ENCODE measurements at regions not wholly inside any gene's neighbourhood (a gene's known extent, or its start where the extent isn't known, plus 50 kb on each side); places are given as distances from the start of the nearest gene placed in this dataset.
"Not testable (repeated sequence)": the region's sequence is repeated elsewhere in the genome, so short reads cannot be mapped to it uniquely, and the experiment has no call there.

- Histone ChIP-seq H3K36me3 (replicated peaks) (no peaks in the 10 kb centered on the region), H3K4me3 (no peak overlapping the region), H3K27me3 (ENCODE audit: low read depth) (no peaks in the 10 kb centered on the region), H3K9me3 (no peaks in the 10 kb centered on the region), H3K4me1 (no peaks in the 10 kb centered on the region)
- no peak for DNase-seq (ENCODE audit: low spot score in 2 of 2)
- in situ Hi-C loops (cut with MboI; ENCODE audit: low sequenced_read_pairs): no loop called here
These were observed 769.7 kb downstream of the TAF11L14 start for GRCh38 chr5:18403941-18404438.

- Histone ChIP-seq H3K4me1 (no peaks in the 10 kb centered on the region), H3K36me3 (replicated peaks) (no peaks in the 10 kb centered on the region), H3K9me3 (no peaks in the 10 kb centered on the region), H3K27me3 (ENCODE audit: low read depth) (no peaks in the 10 kb centered on the region), H3K4me3 (no peak overlapping the region)
- DNase-seq (ENCODE audit: low spot score in 2 of 2): no peak
- in situ Hi-C loops (cut with MboI; ENCODE audit: low sequenced_read_pairs): no loop called here
These were observed 786.5 kb downstream of the TAF11L14 start for GRCh38 chr5:18420711-18421110.

- no peak for DNase-seq (ENCODE audit: low spot score in 2 of 2)
These were observed 799.1 kb downstream of the TAF11L14 start for GRCh38 chr5:18433336-18433735.

GRCh38 chr5:18438126-18438525 is 803.9 kb downstream of the TAF11L14 start:
- Histone ChIP-seq H3K4me1 (no peaks in the 10 kb centered on the region), H3K4me3 (no peak overlapping the region), H3K36me3 (replicated peaks) (no peaks in the 10 kb centered on the region), H3K9me3 (no peaks in the 10 kb centered on the region), H3K27me3 (ENCODE audit: low read depth) (no peaks in the 10 kb centered on the region; the same call in 1 of the 2 replicates)
- DNase-seq (ENCODE audit: low spot score in 2 of 2): no peak
- in situ Hi-C loops (cut with MboI; ENCODE audit: low sequenced_read_pairs): no loop called here

More at GRCh38 chr5:18433336-18433735, 799.1 kb downstream of the TAF11L14 start:
- Histone ChIP-seq H3K4me1 (no peaks in the 10 kb centered on the region), H3K36me3 (replicated peaks) (no peaks in the 10 kb centered on the region), H3K9me3 (no peaks in the 10 kb centered on the region), H3K27me3 (ENCODE audit: low read depth) (no peaks in the 10 kb centered on the region; the same call in 1 of the 2 replicates), H3K4me3 (no peak overlapping the region)
- in situ Hi-C loops (cut with MboI; ENCODE audit: low sequenced_read_pairs): no loop called here

GRCh38 chr5:18455521-18455920 is 821.3 kb downstream of the TAF11L14 start:
- no peaks in the 10 kb centered on the region for H3K9me3 ChIP-seq
- H3K36me3 ChIP-seq (replicated peaks): no peaks in the 10 kb centered on the region
- no peaks in the 10 kb centered on the region for H3K4me1 ChIP-seq
- in situ Hi-C loops (cut with MboI; ENCODE audit: low sequenced_read_pairs): no loop called here
- H3K4me3 ChIP-seq: no peak overlapping the region
- DNase-seq (ENCODE audit: low spot score in 2 of 2): no peak
- H3K27me3 ChIP-seq (ENCODE audit: low read depth): no peaks in the 10 kb centered on the region

- H3K36me3 ChIP-seq (replicated peaks): no peaks in the 10 kb centered on the region
- in situ Hi-C loops (cut with MboI; ENCODE audit: low sequenced_read_pairs): no loop called here
- H3K9me3 ChIP-seq: no peaks in the 10 kb centered on the region
- no peak for DNase-seq (ENCODE audit: low spot score in 2 of 2)
- H3K4me1 ChIP-seq: no peaks in the 10 kb centered on the region
- H3K27me3 ChIP-seq (ENCODE audit: low read depth): no peaks in the 10 kb centered on the region
- H3K4me3 ChIP-seq: no peak overlapping the region
These were observed 823.0 kb downstream of the TAF11L14 start for GRCh38 chr5:18457255-18457654.

- no peak overlapping the region for H3K4me3 ChIP-seq
- no peak for DNase-seq (ENCODE audit: low spot score in 2 of 2)
- no peaks in the 10 kb centered on the region for H3K9me3 ChIP-seq
- in situ Hi-C loops (cut with MboI; ENCODE audit: low sequenced_read_pairs): no loop called here
- no peaks in the 10 kb centered on the region for H3K4me1 ChIP-seq
- no peaks in the 10 kb centered on the region for H3K36me3 ChIP-seq (replicated peaks)
- no peaks in the 10 kb centered on the region for H3K27me3 ChIP-seq (ENCODE audit: low read depth)
These were observed 827.5 kb downstream of the TAF11L14 start for GRCh38 chr5:18461766-18462165.

- no peaks in the 10 kb centered on the region for H3K4me1 ChIP-seq
- H3K36me3 ChIP-seq (replicated peaks): no peaks in the 10 kb centered on the region
- no peaks in the 10 kb centered on the region for H3K9me3 ChIP-seq
- H3K27me3 ChIP-seq (ENCODE audit: low read depth): no peaks in the 10 kb centered on the region
- DNase-seq (ENCODE audit: low spot score in 2 of 2): peak; percentile 74 to 88
- in situ Hi-C loops (cut with MboI; ENCODE audit: low sequenced_read_pairs): loop anchor here (5.0 kb wide), 1 partner anchor 236 kb away; no protein-coding TSS in a partner anchor
- no peak overlapping the region for H3K4me3 ChIP-seq
These were observed 831.8 kb downstream of the TAF11L14 start for GRCh38 chr5:18465833-18466681.

GRCh38 chr5:18466731-18467130 is 832.5 kb downstream of the TAF11L14 start:
- Histone ChIP-seq H3K36me3 (replicated peaks) (no peaks in the 10 kb centered on the region), H3K27me3 (ENCODE audit: low read depth) (no peaks in the 10 kb centered on the region), H3K9me3 (no peaks in the 10 kb centered on the region), H3K4me3 (no peak overlapping the region), H3K4me1 (no peaks in the 10 kb centered on the region)
- no peak for DNase-seq (ENCODE audit: low spot score in 2 of 2)
- in situ Hi-C loops (cut with MboI; ENCODE audit: low sequenced_read_pairs): loop anchor here (5.0 kb wide), 1 partner anchor 236 kb away; no protein-coding TSS in a partner anchor

GRCh38 chr5:18471791-18472190 is 837.5 kb downstream of the TAF11L14 start:
- H3K4me1 ChIP-seq; H3K9me3 ChIP-seq; H3K4me3 ChIP-seq; H3K36me3 ChIP-seq (replicated peaks); in situ Hi-C loops (cut with MboI; ENCODE audit: low sequenced_read_pairs); H3K27me3 ChIP-seq (ENCODE audit: low read depth); DNase-seq (ENCODE audit: low spot score in 2 of 2): not testable (repeated sequence)

- DNase-seq (ENCODE audit: low spot score in 2 of 2): no peak
- no peaks in the 10 kb centered on the region for H3K4me1 ChIP-seq
- H3K27me3 ChIP-seq (ENCODE audit: low read depth): no peaks in the 10 kb centered on the region
- in situ Hi-C loops (cut with MboI; ENCODE audit: low sequenced_read_pairs): no loop called here
- no peaks in the 10 kb centered on the region for H3K36me3 ChIP-seq (replicated peaks)
- H3K4me3 ChIP-seq: no peak overlapping the region
- no peaks in the 10 kb centered on the region for H3K9me3 ChIP-seq
These were observed 849.2 kb downstream of the TAF11L14 start for GRCh38 chr5:18483451-18483850.

- in situ Hi-C loops (cut with MboI; ENCODE audit: low sequenced_read_pairs): no loop called here
- no peak for DNase-seq (ENCODE audit: low spot score in 2 of 2)
These were observed 853.7 kb downstream of the TAF11L14 start for GRCh38 chr5:18487928-18488480.

GRCh38 chr5:18489703-18490102 is 855.4 kb downstream of the TAF11L14 start:
- Histone ChIP-seq H3K4me3 (no peak overlapping the region), H3K9me3 (no peaks in the 10 kb centered on the region), H3K27me3 (ENCODE audit: low read depth) (no peaks in the 10 kb centered on the region), H3K36me3 (replicated peaks) (no peaks in the 10 kb centered on the region), H3K4me1 (no peaks in the 10 kb centered on the region)
- no peak for DNase-seq (ENCODE audit: low spot score in 2 of 2)
- in situ Hi-C loops (cut with MboI; ENCODE audit: low sequenced_read_pairs): no loop called here

More at GRCh38 chr5:18487928-18488480, 853.7 kb downstream of the TAF11L14 start:
- Histone ChIP-seq H3K36me3 (replicated peaks) (no peaks in the 10 kb centered on the region), H3K4me3 (no peak overlapping the region), H3K27me3 (ENCODE audit: low read depth) (no peaks in the 10 kb centered on the region), H3K9me3 (no peaks in the 10 kb centered on the region), H3K4me1 (no peaks in the 10 kb centered on the region)

- Histone ChIP-seq H3K4me1 (no peaks in the 10 kb centered on the region), H3K9me3 (no peaks in the 10 kb centered on the region), H3K27me3 (ENCODE audit: low read depth) (no peaks in the 10 kb centered on the region), H3K4me3 (no peak overlapping the region), H3K36me3 (replicated peaks) (no peaks in the 10 kb centered on the region)
- in situ Hi-C loops (cut with MboI; ENCODE audit: low sequenced_read_pairs): no loop called here
- DNase-seq (ENCODE audit: low spot score in 2 of 2): no peak
These were observed 857.1 kb downstream of the TAF11L14 start for GRCh38 chr5:18491349-18491748.

Data from HAP-1 (cell line).